GM21737 (cell line): ENCODE measurements at regions not wholly inside any gene's neighbourhood (a gene's known extent, or its start where the extent isn't known, plus 50 kb on each side); places are given as distances from the start of the nearest gene placed in this dataset.
"Not testable (repeated sequence)": the region's sequence is repeated elsewhere in the genome, so short reads cannot be mapped to it uniquely, and the experiment has no call there.

Experiments used
- ATAC-seq: cut with Tn5 transposase; IDR thresholded peaks from one replicate; pipeline ENCODE4 v1.9.1; 2021; ENCODE audit warnings: mild to moderate bottlenecking, moderate library complexity; ENCODE audit not compliant: unreplicated experiment

GRCh38 chr12:88366101-88366500 is 214.2 kb downstream of the KITLG start:
- ATAC-seq: no peak

- ATAC-seq: no peak
Measured at GRCh38 chr12:88367231-88367630, 213.0 kb downstream of the KITLG start.

GRCh38 chr12:88368077-88368476 is 212.2 kb downstream of the KITLG start:
- not testable (repeated sequence) for ATAC-seq

- no peak for ATAC-seq
Measured at GRCh38 chr12:88371416-88372183, 208.7 kb downstream of the KITLG start.

GRCh38 chr12:88375306-88376305 is 204.7 kb downstream of the KITLG start:
- ATAC-seq: no peak

- ATAC-seq: no peak
Measured at GRCh38 chr12:88377973-88378372, 202.3 kb downstream of the KITLG start.

- no peak for ATAC-seq
Measured at GRCh38 chr12:88381466-88381865, 198.8 kb downstream of the KITLG start.

GRCh38 chr12:88383405-88383804 is 196.9 kb downstream of the KITLG start:
- no peak for ATAC-seq

- no peak for ATAC-seq
Measured at GRCh38 chr12:88388566-88389540, 191.4 kb downstream of the KITLG start.

GRCh38 chr12:88390811-88391210 is 189.5 kb downstream of the KITLG start:
- ATAC-seq: no peak

GRCh38 chr12:88391556-88391955 is 188.7 kb downstream of the KITLG start:
- no peak for ATAC-seq

GRCh38 chr12:88393017-88393767 is 187.1 kb downstream of the KITLG start:
- no peak for ATAC-seq

GRCh38 chr12:88398031-88398430 is 182.2 kb downstream of the KITLG start:
- ATAC-seq: no peak

- no peak for ATAC-seq
Measured at GRCh38 chr12:88399811-88400210, 180.5 kb downstream of the KITLG start.

- no peak for ATAC-seq
Measured at GRCh38 chr12:88400302-88400701, 180.0 kb downstream of the KITLG start.

- no peak for ATAC-seq
Measured at GRCh38 chr12:88401155-88401554, 179.1 kb downstream of the KITLG start.

- no peak for ATAC-seq
Measured at GRCh38 chr12:88406905-88407304, 173.4 kb downstream of the KITLG start.

- ATAC-seq: no peak
Measured at GRCh38 chr12:88408823-88409222, 171.4 kb downstream of the KITLG start.

- no peak for ATAC-seq
Measured at GRCh38 chr12:88409257-88409656, 171.0 kb downstream of the KITLG start.

- ATAC-seq: no peak
Measured at GRCh38 chr12:88411689-88412088, 168.6 kb downstream of the KITLG start.
